ENCODE measurements at regions not wholly inside any gene's neighbourhood (a gene's known extent, or its start where the extent isn't known, plus 50 kb on each side); places are given as distances from the start of the nearest gene placed in this dataset.

DNA sequence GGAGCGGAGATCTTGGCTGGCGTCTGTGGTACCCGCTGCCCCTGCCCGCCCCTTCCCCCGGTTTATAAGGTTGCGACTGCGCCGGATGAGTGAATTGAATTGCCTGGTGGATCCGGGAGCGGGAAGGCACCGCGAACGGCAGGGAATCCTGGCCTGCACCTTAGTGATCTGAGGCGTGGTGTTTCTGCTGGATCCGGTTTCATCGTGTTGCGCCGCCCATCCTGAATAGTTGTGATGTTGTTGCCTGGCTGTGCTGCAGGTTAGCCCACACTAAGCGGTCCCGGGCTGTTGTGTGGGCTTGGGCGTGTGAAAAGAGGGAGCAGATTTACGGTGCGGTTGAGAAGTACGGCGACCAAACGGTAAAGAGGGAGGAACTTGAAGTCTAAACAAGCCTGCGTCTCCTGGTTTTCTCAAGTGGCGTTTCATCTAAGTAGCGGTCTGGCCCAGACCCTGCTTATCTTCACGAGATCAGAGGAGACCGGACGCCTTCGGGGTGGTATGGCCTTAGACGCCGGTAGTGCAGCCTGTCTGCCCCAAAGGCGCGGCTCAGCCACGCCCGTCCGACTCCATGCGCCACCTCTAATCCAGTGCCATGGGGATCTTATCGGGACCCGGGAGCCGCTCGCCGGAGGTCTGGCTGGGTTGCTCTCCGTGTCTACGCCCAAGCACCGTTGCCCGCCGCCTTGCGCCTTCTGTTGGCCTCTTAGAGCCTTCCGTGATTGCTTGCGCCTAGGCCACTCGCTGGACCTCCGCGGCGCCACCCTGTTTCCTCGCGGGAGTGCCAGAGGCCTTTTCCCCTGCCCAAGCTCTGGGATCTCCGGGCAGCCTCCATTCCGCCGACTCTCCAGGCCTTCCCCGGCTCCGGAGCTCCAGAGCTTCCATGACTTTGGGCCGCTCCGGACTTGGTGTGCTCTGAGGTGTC, 87.5 kb upstream of the RHOU start:
- H3K18ac ChIP-seq (ENCODE audit: low read depth, low read length): no peak overlapping the region
- H3K4me3 ChIP-seq (ENCODE audit: insufficient read depth, low read depth, low read length): peak overlapping the region; percentile 6
- H3K23ac ChIP-seq (ENCODE audit: low read depth, low read length): no peak overlapping the region
- peak overlapping the region; percentile 98 for H3K4me2 ChIP-seq (ENCODE audit: low read depth, low read length)
- intact Hi-C loops (cut with micrococcal nuclease) (no loop called here), dilution Hi-C loops (cut with HindIII; ENCODE audit: low sequenced_read_pairs, unreplicated experiment) (no loop called here), in situ Hi-C loops (cut with MboI; ENCODE audit: low sequenced_read_pairs) (no loop called here)
- ATAC-seq (ENCODE audit: low read depth) (peak; percentile 50), DNase-seq (no peak)
- H2BK5ac ChIP-seq (ENCODE audit: low read depth, low read length, poor library complexity, severe bottlenecking): no peak overlapping the region
- no peak overlapping the region for H3K27ac ChIP-seq (ENCODE audit: insufficient read depth, low read length)
- TF ChIP-seq RCOR1 (IDR thresholded peaks at IDR 0.05; ENCODE audit: insufficient replicate concordance, low read length): no peak
- no peak for TF ChIP-seq MAZ (IDR thresholded peaks at IDR 0.05; ENCODE audit: borderline replicate concordance, low read depth, low read length)
- TF ChIP-seq CHD1 (IDR thresholded peaks at IDR 0.05; ENCODE audit: low read depth, low read length): no peak
- no peak for TF ChIP-seq FOS (IDR thresholded peaks at IDR 0.05; ENCODE audit: low read depth, low read length)
- no peak for TF ChIP-seq POLR2A (IDR thresholded peaks at IDR 0.05; ENCODE audit: low read depth, low read length)
- no peak for TF ChIP-seq MAFK (IDR thresholded peaks at IDR 0.05; ENCODE audit: low read depth, low read length)
- no peak for TF ChIP-seq BHLHE40 (IDR thresholded peaks at IDR 0.05; ENCODE audit: low read depth, low read length)
- TF ChIP-seq, protein P1, sequence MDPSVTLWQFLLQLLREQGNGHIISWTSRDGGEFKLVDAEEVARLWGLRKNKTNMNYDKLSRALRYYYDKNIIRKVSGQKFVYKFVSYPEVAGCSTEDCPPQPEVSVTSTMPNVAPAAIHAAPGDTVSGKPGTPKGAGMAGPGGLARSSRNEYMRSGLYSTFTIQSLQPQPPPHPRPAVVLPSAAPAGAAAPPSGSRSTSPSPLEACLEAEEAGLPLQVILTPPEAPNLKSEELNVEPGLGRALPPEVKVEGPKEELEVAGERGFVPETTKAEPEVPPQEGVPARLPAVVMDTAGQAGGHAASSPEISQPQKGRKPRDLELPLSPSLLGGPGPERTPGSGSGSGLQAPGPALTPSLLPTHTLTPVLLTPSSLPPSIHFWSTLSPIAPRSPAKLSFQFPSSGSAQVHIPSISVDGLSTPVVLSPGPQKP (IDR thresholded peaks at IDR 0.05; ENCODE audit: borderline replicate concordance, low read depth, low read length): no peak
- TF ChIP-seq, protein P2, sequence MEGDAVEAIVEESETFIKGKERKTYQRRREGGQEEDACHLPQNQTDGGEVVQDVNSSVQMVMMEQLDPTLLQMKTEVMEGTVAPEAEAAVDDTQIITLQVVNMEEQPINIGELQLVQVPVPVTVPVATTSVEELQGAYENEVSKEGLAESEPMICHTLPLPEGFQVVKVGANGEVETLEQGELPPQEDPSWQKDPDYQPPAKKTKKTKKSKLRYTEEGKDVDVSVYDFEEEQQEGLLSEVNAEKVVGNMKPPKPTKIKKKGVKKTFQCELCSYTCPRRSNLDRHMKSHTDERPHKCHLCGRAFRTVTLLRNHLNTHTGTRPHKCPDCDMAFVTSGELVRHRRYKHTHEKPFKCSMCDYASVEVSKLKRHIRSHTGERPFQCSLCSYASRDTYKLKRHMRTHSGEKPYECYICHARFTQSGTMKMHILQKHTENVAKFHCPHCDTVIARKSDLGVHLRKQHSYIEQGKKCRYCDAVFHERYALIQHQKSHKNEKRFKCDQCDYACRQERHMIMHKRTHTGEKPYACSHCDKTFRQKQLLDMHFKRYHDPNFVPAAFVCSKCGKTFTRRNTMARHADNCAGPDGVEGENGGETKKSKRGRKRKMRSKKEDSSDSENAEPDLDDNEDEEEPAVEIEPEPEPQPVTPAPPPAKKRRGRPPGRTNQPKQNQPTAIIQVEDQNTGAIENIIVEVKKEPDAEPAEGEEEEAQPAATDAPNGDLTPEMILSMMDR (conservative IDR thresholded peaks at IDR 0.05; ENCODE audit: low read depth, low read length): no peak
- POLR2A ChIA-PET (ENCODE audit: unreplicated experiment): no interaction called here
- peak overlapping the region; percentile 93 for H2AFZ ChIP-seq (replicated peaks; ENCODE audit: low read length, poor library complexity)
- WGBS, 2 experiments (ENCODE audit: extremely low coverage in 2 of 2, insufficient read length in 1 of 2): 5% methylated on average over 28 of the region's 67 CpGs; no CpG with 5 or more reads in 1 of the 2 experiments
- no peak overlapping the region for H3K4ac ChIP-seq (ENCODE audit: low read depth, low read length)
- no peaks in the 10 kb centered on the region for H3K9me3 ChIP-seq (ENCODE audit: control insufficient read depth, insufficient read depth, low read length)
- no peak overlapping the region for H3K9ac ChIP-seq (ENCODE audit: low read depth, low read length)
- no peak overlapping the region for H2BK15ac ChIP-seq (ENCODE audit: low read depth, low read length)
- CTCF ChIA-PET: no interaction called here
- peak overlapping the region; percentile 52 for H2AK9ac ChIP-seq (replicated peaks; ENCODE audit: low read depth, low read length, poor library complexity)
- no peak overlapping the region for H2BK20ac ChIP-seq (ENCODE audit: low read depth, low read length)
- peaks cover 32% of the 10 kb centered on the region for H3K27me3 ChIP-seq (ENCODE audit: control insufficient read depth, insufficient read depth, low read length)
- BruUV-seq (replicated peaks): no TSS peak
- peaks cover 3% of the 10 kb centered on the region; the same call in 1 of the 2 replicates for H3K4me1 ChIP-seq (ENCODE audit: control insufficient read depth, insufficient read depth, low read length)
- no peaks in the 10 kb centered on the region for H3K36me3 ChIP-seq (ENCODE audit: control insufficient read depth, insufficient read depth, low read length)
- H3K56ac ChIP-seq (ENCODE audit: extremely low read depth, insufficient read depth, low read length): no peak overlapping the region
- no peak overlapping the region for H4K91ac ChIP-seq (ENCODE audit: insufficient read depth, low read depth, low read length)
- H4K8ac ChIP-seq (ENCODE audit: low read depth in 2 of 2, low read length in 2 of 2): no peak overlapping the region
- H3K14ac ChIP-seq (replicated peaks; ENCODE audit: low read depth, low read length): no peak overlapping the region
- no peaks in the 10 kb centered on the region for H3K79me1 ChIP-seq (ENCODE audit: low read depth in 1 of 2, low read length in 2 of 2)
- H2AK5ac ChIP-seq (ENCODE audit: low read depth, low read length): no peak overlapping the region
- no peak overlapping the region for H4K5ac ChIP-seq (ENCODE audit: low read depth, low read length)
- H2BK120ac ChIP-seq (ENCODE audit: low read depth, low read length): no peak overlapping the region
- H3K9me1 ChIP-seq (ENCODE audit: insufficient read depth, low read length): no peaks in the 10 kb centered on the region
- no peaks in the 10 kb centered on the region for H4K20me1 ChIP-seq (ENCODE audit: insufficient read depth, low read length)
